AG04449 (cell line): ENCODE measurements at regions not wholly inside any gene's neighbourhood (a gene's known extent, or its start where the extent isn't known, plus 50 kb on each side); places are given as distances from the start of the nearest gene placed in this dataset.

ENCODE experiments used
- CTCF ChIA-PET: fragments of 350-600 bp; formaldehyde crosslinking; extraction: SDS; loops from one replicate; lab custom pipeline; 2021; ENCODE audit warnings: antibody characterized with exemption; lab: Yijun Ruan, JAX
- POLR2A ChIA-PET: fragments of 400-600, 350-600 bp; formaldehyde crosslinking; extraction: SDS; loops from one replicate; lab custom pipeline; 2020; ENCODE audit warnings: antibody characterized with exemption, inconsistent platforms; lab: Yijun Ruan, JAX
- DNase-seq: peaks from one replicate; pipeline ENCODE4 v3.0.0-alpha.2; 2010; ENCODE audit warnings: low read depth, low spot score
- H3K4me3 ChIP-seq: 2 replicates; pipeline ENCODE4 v1.5.1; 2011; ENCODE audit warnings: low read depth, mild to moderate bottlenecking, control low read depth, low read length
- CTCF ChIP-seq: IDR thresholded peaks from one replicate; pipeline ENCODE4 v1.5.1; 2011; ENCODE audit warnings: mild to moderate bottlenecking, moderate library complexity, low read length, control low read depth, inconsistent platforms; ENCODE audit not compliant: insufficient read depth; ENCODE audit errors: missing control alignments

- DNase-seq = no peak
- no peak for TF ChIP-seq CTCF
- no peak overlapping the region for H3K4me3 ChIP-seq
- CTCF ChIA-PET = no interaction called here
- POLR2A ChIA-PET = no interaction called here
These were observed 167.4 kb downstream of the TEX36 start for GRCh38 chr10:125515571-125515970.

DNA sequence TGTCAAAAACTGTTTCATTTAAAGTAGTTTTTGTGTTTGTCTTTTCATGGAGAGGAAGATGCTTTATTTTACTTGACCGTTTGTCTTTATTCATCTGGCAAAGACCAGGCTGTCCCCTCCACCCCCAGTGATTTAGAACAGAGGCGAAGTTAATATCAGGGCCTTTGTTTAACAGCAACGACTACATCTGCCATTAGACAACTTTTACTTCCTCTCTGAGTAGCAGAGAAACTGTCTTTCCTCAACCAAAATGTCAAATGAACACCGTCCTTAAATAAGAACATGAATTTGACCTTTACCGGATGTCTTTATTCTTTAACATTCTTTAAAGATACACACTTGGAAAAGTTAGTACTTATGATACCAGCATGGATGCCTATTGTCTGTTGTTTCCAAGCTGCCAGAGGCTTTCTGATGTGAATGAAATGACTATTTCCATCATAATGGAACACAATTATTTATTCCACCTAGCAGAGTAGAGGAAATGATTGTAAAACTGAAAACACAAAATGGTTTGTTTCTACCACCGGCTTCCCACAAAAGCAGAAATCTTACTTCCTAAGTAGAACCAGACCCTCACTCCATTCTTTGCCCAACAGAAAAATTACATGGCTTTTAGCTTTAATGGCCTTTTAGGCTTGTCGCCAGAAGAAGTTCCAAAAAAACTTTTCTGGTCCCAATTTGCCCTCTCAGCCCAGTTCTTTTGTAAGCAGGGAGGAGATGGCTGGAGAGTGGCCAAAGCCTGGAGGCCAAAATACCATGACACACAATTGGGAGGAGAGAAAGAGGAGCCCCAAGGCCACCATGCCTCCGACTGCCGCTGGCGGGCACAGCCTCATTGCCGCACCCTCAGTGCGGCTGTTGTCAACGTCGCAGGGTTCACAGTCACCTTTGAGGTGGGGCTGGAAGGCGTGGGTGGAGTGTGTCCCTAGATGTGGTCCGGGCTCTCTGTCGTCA is 168.5 kb downstream of the TEX36 start:
- CTCF ChIA-PET = no interaction called here
- DNase-seq = no peak
- H3K4me3 ChIP-seq = no peak overlapping the region
- TF ChIP-seq CTCF = no peak
- POLR2A ChIA-PET = no interaction called here

GRCh38 chr10:125513429-125514182 is 169.4 kb downstream of the TEX36 start:
- no peak for DNase-seq
- H3K4me3 ChIP-seq = no peak overlapping the region
- POLR2A ChIA-PET = no interaction called here
- no peak for TF ChIP-seq CTCF
- CTCF ChIA-PET = no interaction called here

- CTCF ChIA-PET = no interaction called here
- TF ChIP-seq CTCF = no peak
These were observed 172.0 kb downstream of the TEX36 start for GRCh38 chr10:125510998-125511397.

GRCh38 chr10:125505648-125506047 is 177.3 kb downstream of the TEX36 start:
- ChIA-PET CTCF (no interaction called here), POLR2A (no interaction called here)
- H3K4me3 ChIP-seq = no peak overlapping the region
- no peak for DNase-seq
- no peak for TF ChIP-seq CTCF

More at GRCh38 chr10:125510998-125511397, 172.0 kb downstream of the TEX36 start:
- POLR2A ChIA-PET = no interaction called here
- no peak overlapping the region for H3K4me3 ChIP-seq
- no peak for DNase-seq

- no peak for TF ChIP-seq CTCF
- H3K4me3 ChIP-seq = no peak overlapping the region
- ChIA-PET CTCF (no interaction called here), POLR2A (no interaction called here)
- DNase-seq = no peak
These were observed 180.7 kb downstream of the TEX36 start for GRCh38 chr10:125502276-125502675.
